ENCODE measurements at regions not wholly inside any gene's neighbourhood (a gene's known extent, or its start where the extent isn't known, plus 50 kb on each side); places are given as distances from the start of the nearest gene placed in this dataset.

DNA sequence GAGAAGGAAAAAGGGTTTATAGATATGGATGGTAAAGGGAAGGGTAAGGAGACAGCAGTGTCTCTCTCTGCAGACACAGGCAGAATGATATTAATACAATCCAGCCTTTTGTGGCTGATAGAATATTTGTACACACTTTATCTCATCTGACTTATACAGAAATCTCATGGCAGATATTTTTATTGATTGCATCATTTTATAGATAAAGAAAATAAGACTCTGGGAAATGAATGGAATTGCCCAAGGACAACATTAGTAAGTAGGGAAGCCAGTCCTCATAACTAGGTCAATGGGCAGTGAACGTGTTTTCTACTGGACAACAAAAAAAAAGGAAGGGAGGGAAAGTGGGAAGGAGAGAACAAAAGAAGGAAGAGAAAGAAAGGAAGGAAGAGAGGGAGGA lies 236.4 kb upstream of the EPHA4 start:
- no peaks in the 10 kb centered on the region for H3K4me1 ChIP-seq (ENCODE audit: insufficient read depth, low read length)
- FAIRE-seq (no peak), DNase-seq (ENCODE audit: low spot score) (no peak), ATAC-seq (no peak)
- no peaks in the 10 kb centered on the region for H3K79me2 ChIP-seq (ENCODE audit: insufficient read depth, low read length)
- H4K20me1 ChIP-seq (ENCODE audit: insufficient read depth, low read length): no peaks in the 10 kb centered on the region
- no TSS peak for BruUV-seq (replicated peaks)
- ChIA-PET POLR2A (no interaction called here), CTCF (ENCODE audit: low intra/inter-chr PET ratio, low total read pairs) (no interaction called here)
- H3K9me3 ChIP-seq (ENCODE audit: low read length): no peaks in the 10 kb centered on the region
- no peak overlapping the region for H3K4me3 ChIP-seq (replicated peaks in 1 of 3; ENCODE audit: insufficient read depth in 1 of 3, low read depth in 2 of 3, low read length in 3 of 3)
- intact Hi-C loops (cut with micrococcal nuclease; ENCODE audit: unreplicated experiment) (no loop called here), in situ Hi-C loops (cut with HindIII; ENCODE audit: extremely low pct_ligation_motif_present, low pct_unique_long_range_greater_than_20kb) (no loop called here)
- no peak overlapping the region for H3K4me2 ChIP-seq (ENCODE audit: low read depth, low read length)
- H3K27ac ChIP-seq (ENCODE audit: extremely low read length, insufficient read depth, low read length): no peak overlapping the region
- H3K27me3 ChIP-seq (ENCODE audit: control insufficient read depth in 1 of 2, insufficient read depth in 2 of 2, low read length in 2 of 2): no peaks in the 10 kb centered on the region
- TF ChIP-seq ZNF335 (CRISPR knock-in tag; IDR thresholded peaks at IDR 0.05) (no peak), IKZF1 (IDR thresholded peaks at IDR 0.05) (no peak), TARDBP (CRISPR knock-in tag; IDR thresholded peaks at IDR 0.05) (no peak), ATF7 (IDR thresholded peaks at IDR 0.05) (peak; percentile 54; the same call in 1 of the 2 replicates), ATF7 (CRISPR knock-in tag; IDR thresholded peaks at IDR 0.05) (no peak), RBM22 (optimal IDR thresholded peaks at IDR 0.05; ENCODE audit: low read length) (no peak)
- TF ChIP-seq, protein P1, sequence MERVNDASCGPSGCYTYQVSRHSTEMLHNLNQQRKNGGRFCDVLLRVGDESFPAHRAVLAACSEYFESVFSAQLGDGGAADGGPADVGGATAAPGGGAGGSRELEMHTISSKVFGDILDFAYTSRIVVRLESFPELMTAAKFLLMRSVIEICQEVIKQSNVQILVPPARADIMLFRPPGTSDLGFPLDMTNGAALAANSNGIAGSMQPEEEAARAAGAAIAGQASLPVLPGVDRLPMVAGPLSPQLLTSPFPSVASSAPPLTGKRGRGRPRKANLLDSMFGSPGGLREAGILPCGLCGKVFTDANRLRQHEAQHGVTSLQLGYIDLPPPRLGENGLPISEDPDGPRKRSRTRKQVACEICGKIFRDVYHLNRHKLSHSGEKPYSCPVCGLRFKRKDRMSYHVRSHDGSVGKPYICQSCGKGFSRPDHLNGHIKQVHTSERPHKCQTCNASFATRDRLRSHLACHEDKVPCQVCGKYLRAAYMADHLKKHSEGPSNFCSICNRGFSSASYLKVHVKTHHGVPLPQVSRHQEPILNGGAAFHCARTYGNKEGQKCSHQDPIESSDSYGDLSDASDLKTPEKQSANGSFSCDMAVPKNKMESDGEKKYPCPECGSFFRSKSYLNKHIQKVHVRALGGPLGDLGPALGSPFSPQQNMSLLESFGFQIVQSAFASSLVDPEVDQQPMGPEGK (CRISPR knock-in tag; IDR thresholded peaks at IDR 0.05): no peak
- TF ChIP-seq, protein P2, sequence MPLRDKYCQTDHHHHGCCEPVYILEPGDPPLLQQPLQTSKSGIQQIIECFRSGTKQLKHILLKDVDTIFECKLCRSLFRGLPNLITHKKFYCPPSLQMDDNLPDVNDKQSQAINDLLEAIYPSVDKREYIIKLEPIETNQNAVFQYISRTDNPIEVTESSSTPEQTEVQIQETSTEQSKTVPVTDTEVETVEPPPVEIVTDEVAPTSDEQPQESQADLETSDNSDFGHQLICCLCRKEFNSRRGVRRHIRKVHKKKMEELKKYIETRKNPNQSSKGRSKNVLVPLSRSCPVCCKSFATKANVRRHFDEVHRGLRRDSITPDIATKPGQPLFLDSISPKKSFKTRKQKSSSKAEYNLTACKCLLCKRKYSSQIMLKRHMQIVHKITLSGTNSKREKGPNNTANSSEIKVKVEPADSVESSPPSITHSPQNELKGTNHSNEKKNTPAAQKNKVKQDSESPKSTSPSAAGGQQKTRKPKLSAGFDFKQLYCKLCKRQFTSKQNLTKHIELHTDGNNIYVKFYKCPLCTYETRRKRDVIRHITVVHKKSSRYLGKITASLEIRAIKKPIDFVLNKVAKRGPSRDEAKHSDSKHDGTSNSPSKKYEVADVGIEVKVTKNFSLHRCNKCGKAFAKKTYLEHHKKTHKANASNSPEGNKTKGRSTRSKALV (CRISPR knock-in tag; IDR thresholded peaks at IDR 0.05): no peak
- 2% methylated on average over 1 of the region's 1 CpG for WGBS (ENCODE audit: low lambda C conversion rate)
- H3K36me3 ChIP-seq (replicated peaks in 1 of 2; ENCODE audit: control insufficient read depth in 1 of 2, insufficient read depth in 2 of 2, low read length in 2 of 2): no peaks in the 10 kb centered on the region
- no peak overlapping the region for H2AFZ ChIP-seq (ENCODE audit: low read length)
- H3K9ac ChIP-seq (ENCODE audit: insufficient read depth, low read depth, low read length): no peak overlapping the region

Measured in HepG2 (cell line).